ENCODE measurements at regions not wholly inside any gene's neighbourhood (a gene's known extent, or its start where the extent isn't known, plus 50 kb on each side); places are given as distances from the start of the nearest gene placed in this dataset.
A peak's percentile ranks its signal among the peaks of the same experiment; 100 is the strongest.
"Not testable (repeated sequence)": the region's sequence is repeated elsewhere in the genome, so short reads cannot be mapped to it uniquely, and the experiment has no call there.

GRCh38 chr21:41612674-41613532 is 104.9 kb upstream of the TMPRSS2 start:
- peak in 2 of 4 donors; percentile 36 to 45 for DNase-seq (ENCODE audit: low read depth in 4 of 4, low spot score in 2 of 4)

- DNase-seq (ENCODE audit: low read depth in 4 of 4, low spot score in 2 of 4): no peak
Observed at GRCh38 chr21:41611966-41612606, 104.1 kb upstream of the TMPRSS2 start.

GRCh38 chr21:41611441-41611840 is 103.5 kb upstream of the TMPRSS2 start:
- DNase-seq (ENCODE audit: low read depth in 4 of 4, low spot score in 2 of 4): no peak

GRCh38 chr21:41610840-41611115 is 102.8 kb upstream of the TMPRSS2 start:
- not testable (repeated sequence) for DNase-seq (ENCODE audit: low read depth in 4 of 4, low spot score in 2 of 4)

- DNase-seq (ENCODE audit: low read depth in 4 of 4, low spot score in 2 of 4): peak in 2 of 4 donors; percentile 46 to 58
Observed at GRCh38 chr21:41610042-41610839, 102.3 kb upstream of the TMPRSS2 start.

- DNase-seq (ENCODE audit: low read depth in 4 of 4, low spot score in 2 of 4): no peak
Observed at GRCh38 chr21:41606706-41607105, 98.7 kb upstream of the TMPRSS2 start.

- DNase-seq (ENCODE audit: low read depth in 4 of 4, low spot score in 2 of 4): no peak
Observed at GRCh38 chr21:41605934-41606285, 98.0 kb upstream of the TMPRSS2 start.

- no peak for DNase-seq (ENCODE audit: low read depth in 4 of 4, low spot score in 2 of 4)
Observed at GRCh38 chr21:41605178-41605933, 97.4 kb upstream of the TMPRSS2 start.

GRCh38 chr21:41604583-41605041 is 96.7 kb upstream of the TMPRSS2 start:
- DNase-seq (ENCODE audit: low read depth in 4 of 4, low spot score in 2 of 4): no peak

- DNase-seq (ENCODE audit: low read depth in 4 of 4, low spot score in 2 of 4): no peak
Observed at GRCh38 chr21:41603476-41603875, 95.5 kb upstream of the TMPRSS2 start.

- DNase-seq (ENCODE audit: low read depth in 4 of 4, low spot score in 2 of 4): no peak
Observed at GRCh38 chr21:41602531-41602930, 94.6 kb upstream of the TMPRSS2 start.

GRCh38 chr21:41601573-41602368 is 93.8 kb upstream of the TMPRSS2 start:
- no peak for DNase-seq (ENCODE audit: low read depth in 4 of 4, low spot score in 2 of 4)

GRCh38 chr21:41600961-41601572 is 93.1 kb upstream of the TMPRSS2 start:
- DNase-seq (ENCODE audit: low read depth in 4 of 4, low spot score in 2 of 4): no peak

GRCh38 chr21:41600556-41600955 is 92.6 kb upstream of the TMPRSS2 start:
- no peak for DNase-seq (ENCODE audit: low read depth in 4 of 4, low spot score in 2 of 4)

- DNase-seq (ENCODE audit: low read depth in 4 of 4, low spot score in 2 of 4): no peak
Observed at GRCh38 chr21:41600116-41600515, 92.2 kb upstream of the TMPRSS2 start.

GRCh38 chr21:41598561-41599431 is 90.8 kb upstream of the TMPRSS2 start:
- no peak for DNase-seq (ENCODE audit: low read depth in 4 of 4, low spot score in 2 of 4)

GRCh38 chr21:41597811-41598231 is 89.9 kb upstream of the TMPRSS2 start:
- no peak for DNase-seq (ENCODE audit: low read depth in 4 of 4, low spot score in 2 of 4)

GRCh38 chr21:41597227-41597626 is 89.3 kb upstream of the TMPRSS2 start:
- DNase-seq (ENCODE audit: low read depth in 4 of 4, low spot score in 2 of 4): no peak

All from left renal cortex interstitium (tissue), 4 donors.